Coronary artery (tissue), 2 donors: ENCODE measurements at regions not wholly inside any gene's neighbourhood (a gene's known extent, or its start where the extent isn't known, plus 50 kb on each side); places are given as distances from the start of the nearest gene placed in this dataset.

Experiments
- DNase-seq: peaks from one replicate; pipeline ENCODE4 v3.0.0-alpha.2; 2017; ENCODE audit warnings: low spot score
- H3K27ac ChIP-seq, 2 donors: fragments of 200-600 bp; sonication (generic); one replicate each; pipeline ENCODE4 v1.5.1; 2016 to 2019
- H3K4me3 ChIP-seq: fragments of 200-600 bp; sonication (generic); 2 replicates; pipeline ENCODE4 v1.5.1; 2016; ENCODE audit warnings: mild to moderate bottlenecking, moderate library complexity
- TF ChIP-seq, protein P1 (sequence below): fragments of 200-600 bp; sonication (generic); IDR thresholded peaks from one replicate; pipeline ENCODE4 v1.5.1; 2019; ENCODE audit warnings: antibody characterized with exemption

GRCh38 chr3:74338998-74339397 lies 275.5 kb downstream of the CNTN3 start:
- TF ChIP-seq, protein P1, sequence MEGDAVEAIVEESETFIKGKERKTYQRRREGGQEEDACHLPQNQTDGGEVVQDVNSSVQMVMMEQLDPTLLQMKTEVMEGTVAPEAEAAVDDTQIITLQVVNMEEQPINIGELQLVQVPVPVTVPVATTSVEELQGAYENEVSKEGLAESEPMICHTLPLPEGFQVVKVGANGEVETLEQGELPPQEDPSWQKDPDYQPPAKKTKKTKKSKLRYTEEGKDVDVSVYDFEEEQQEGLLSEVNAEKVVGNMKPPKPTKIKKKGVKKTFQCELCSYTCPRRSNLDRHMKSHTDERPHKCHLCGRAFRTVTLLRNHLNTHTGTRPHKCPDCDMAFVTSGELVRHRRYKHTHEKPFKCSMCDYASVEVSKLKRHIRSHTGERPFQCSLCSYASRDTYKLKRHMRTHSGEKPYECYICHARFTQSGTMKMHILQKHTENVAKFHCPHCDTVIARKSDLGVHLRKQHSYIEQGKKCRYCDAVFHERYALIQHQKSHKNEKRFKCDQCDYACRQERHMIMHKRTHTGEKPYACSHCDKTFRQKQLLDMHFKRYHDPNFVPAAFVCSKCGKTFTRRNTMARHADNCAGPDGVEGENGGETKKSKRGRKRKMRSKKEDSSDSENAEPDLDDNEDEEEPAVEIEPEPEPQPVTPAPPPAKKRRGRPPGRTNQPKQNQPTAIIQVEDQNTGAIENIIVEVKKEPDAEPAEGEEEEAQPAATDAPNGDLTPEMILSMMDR, result no peak
- no peak for DNase-seq
- no peak overlapping the region for H3K4me3 ChIP-seq
- H3K27ac ChIP-seq, result no peak overlapping the region

DNA sequence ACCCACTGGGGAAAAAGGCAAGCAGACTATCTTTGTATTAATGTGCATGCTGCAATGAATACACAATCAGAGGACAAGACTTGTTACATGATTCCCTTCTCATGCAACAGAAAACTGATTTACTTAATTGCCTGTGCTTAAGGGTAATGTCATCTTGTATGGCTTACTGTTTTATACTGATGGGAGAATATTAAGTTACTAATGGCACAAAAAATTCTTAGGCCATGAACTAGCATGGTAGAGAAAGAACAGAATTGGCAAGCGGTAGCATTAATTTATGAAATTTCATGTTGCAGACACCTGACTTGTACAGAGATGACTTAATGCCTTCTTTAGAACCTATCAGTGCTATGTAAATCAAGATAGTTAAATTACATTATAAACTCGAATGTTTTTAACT lies 282.3 kb downstream of the CNTN3 start:
- DNase-seq, result no peak

GRCh38 chr3:74331711-74332110 lies 282.7 kb downstream of the CNTN3 start:
- TF ChIP-seq, protein P1, result no peak
- H3K4me3 ChIP-seq, result no peak overlapping the region
- no peak for DNase-seq
- H3K27ac ChIP-seq, result no peak overlapping the region

More for the DNA sequence above, 282.3 kb downstream of the CNTN3 start:
- Histone ChIP-seq H3K4me3 (no peak overlapping the region), H3K27ac (no peak overlapping the region)
- TF ChIP-seq, protein P1, result no peak

DNA sequence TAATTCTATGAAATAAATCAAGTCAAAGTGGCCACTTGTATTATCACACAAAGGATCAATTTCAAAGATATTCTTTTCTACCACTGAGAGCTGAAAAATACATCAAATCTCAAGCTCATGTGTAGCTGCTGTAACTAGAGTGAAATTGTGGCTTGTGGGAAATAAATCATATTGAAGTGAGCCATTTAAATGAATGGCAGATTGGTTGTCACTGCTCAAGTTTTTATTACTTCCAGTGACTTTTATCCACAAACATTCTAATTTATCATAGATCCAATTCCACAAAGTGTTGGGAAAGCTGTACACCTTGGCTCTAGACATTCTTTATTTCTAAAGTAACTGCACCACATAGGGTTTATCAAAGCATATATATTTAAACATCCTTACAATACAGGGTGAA lies 285.4 kb downstream of the CNTN3 start:
- TF ChIP-seq, protein P1, result no peak

DNA sequence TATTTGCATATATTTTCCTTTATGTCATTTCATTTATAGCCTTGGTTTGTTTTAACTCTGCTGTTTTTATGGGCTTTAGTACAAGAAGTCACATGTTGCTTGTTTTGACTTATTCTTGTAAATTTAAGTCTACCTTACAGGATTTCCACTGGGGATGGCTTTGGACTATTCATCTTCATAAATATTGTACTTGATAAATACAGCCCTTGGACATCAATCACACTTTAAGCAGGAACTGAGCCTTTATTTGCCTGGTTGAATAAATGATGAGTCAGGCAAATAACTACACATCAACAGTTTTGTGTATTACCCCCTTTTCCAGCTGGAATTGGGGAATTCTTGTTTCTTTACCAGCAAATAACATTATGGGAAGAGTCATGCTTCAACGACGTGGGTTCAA lies 286.0 kb downstream of the CNTN3 start:
- Histone ChIP-seq H3K27ac (no peak overlapping the region), H3K4me3 (no peak overlapping the region)
- TF ChIP-seq, protein P1, result no peak
- no peak for DNase-seq

More for the DNA sequence above, 285.4 kb downstream of the CNTN3 start:
- H3K27ac ChIP-seq, result no peak overlapping the region
- no peak for DNase-seq
- no peak overlapping the region for H3K4me3 ChIP-seq

DNA sequence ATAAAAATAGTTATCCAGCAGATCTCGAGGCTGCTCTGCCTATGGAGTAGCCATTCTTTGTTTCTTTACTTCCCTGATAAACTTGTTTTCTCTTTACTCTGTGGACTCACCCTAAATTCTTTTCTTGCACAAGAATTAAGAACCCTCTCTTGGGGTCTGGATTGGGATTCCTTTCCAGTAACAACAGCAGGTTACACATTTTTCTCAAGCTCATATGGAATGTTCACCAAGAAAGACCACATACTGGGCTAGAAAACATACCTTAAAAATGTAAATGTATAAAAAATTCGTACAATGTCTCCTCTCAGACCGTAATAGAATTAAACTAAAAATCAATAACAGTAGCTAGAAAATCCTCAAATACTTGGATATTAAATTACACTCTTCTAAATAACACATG lies 299.2 kb downstream of the CNTN3 start:
- no peak for DNase-seq
- Histone ChIP-seq H3K4me3 (no peak overlapping the region), H3K27ac (no peak overlapping the region)
- TF ChIP-seq, protein P1, result no peak

- Histone ChIP-seq H3K27ac (no peak overlapping the region), H3K4me3 (no peak overlapping the region)
- no peak for DNase-seq
- TF ChIP-seq, protein P1, result no peak
These were observed 299.8 kb downstream of the CNTN3 start for GRCh38 chr3:74314696-74315095.
